GM21619 (cell line): ENCODE measurements at regions not wholly inside any gene's neighbourhood (a gene's known extent, or its start where the extent isn't known, plus 50 kb on each side); places are given as distances from the start of the nearest gene placed in this dataset.

ENCODE experiments used
- ATAC-seq: cut with Tn5 transposase; IDR thresholded peaks from one replicate; pipeline ENCODE4 v1.9.1; 2021; ENCODE audit not compliant: unreplicated experiment

GRCh38 chr18:46424898-46425297 is 232.1 kb downstream of the LOXHD1 start:
- no peak for ATAC-seq

- ATAC-seq, result no peak
These were observed 231.5 kb downstream of the LOXHD1 start for GRCh38 chr18:46425511-46425910.

DNA sequence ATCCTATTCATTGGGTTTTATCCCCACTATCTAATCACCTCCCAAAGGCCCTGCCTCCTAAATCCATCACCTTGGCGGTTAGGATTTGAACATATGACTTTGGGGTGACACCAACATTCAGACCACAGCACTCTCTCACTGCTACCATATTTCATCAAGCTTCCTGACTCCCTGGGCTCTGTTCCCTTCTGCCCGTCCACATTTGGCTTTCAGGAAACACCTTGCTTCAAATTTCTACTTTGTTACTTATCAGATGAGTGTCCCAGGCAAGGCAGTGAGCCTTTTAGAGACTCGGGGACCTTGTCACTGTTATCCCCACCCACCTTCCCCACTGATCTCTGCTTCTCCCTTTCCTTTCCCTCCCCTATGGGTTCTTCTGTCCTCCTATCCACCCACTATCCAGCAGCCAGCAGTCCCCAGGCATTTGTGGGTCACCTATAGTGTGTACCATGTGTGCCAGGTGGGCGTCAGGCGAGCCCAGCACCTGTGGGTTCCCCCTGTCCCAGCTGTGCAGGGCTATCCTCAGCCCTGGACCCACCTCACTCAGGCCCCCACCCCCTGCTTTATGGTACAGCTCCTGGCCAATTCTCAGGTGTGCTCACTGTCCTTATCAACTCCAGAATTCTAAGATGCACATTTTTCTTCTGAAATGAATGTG is 230.9 kb downstream of the LOXHD1 start:
- ATAC-seq, result no peak

DNA sequence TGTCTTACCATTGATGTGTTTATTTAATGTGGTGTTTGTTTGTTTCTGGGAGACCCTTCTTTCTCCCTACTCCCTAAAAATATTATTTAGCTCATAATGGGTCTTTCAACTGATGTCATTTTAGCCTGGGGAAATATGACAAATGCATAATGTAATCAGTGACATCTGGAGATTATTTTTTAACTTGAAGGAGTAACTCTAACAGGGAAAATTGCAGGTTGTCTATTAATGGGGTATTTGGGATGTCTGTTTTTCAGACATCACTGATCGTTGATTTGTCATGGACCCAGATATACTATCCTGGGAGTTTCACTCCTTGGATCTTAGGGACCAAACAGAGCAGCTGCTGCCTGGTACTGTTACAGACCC is 230.4 kb downstream of the LOXHD1 start:
- ATAC-seq, result no peak
